Right hindlimb (tissue), 1 donor: ENCODE measurements at regions not wholly inside any gene's neighbourhood (a gene's known extent, or its start where the extent isn't known, plus 50 kb on each side); places are given as distances from the start of the nearest gene placed in this dataset.
"Not testable (repeated sequence)": the region's sequence is repeated elsewhere in the genome, so short reads cannot be mapped to it uniquely, and the experiment has no call there.

Experiments used
- DNase-seq: peaks from one replicate; pipeline ENCODE4 v3.0.0-alpha.2; 2018

DNA sequence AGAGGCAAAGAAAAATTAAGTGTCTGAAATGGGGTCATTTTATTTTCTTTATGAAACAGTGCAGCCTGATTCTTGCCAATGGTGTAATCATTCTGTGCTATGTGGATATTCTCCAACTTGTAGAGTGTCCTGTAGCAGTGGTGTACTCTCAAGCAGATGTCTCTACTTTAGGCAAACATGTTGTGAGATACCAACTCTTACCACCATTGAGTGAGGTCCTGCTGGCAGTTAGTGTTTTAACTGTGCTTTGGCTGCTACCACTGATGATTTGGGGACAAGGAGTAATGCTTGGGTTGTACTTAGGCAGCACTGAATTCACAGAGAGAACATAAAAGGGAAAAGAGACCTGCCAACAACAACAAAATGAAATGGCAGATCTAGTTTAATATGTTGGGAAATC lies 122.5 kb downstream of the APIP start:
- DNase-seq = no peak

DNA sequence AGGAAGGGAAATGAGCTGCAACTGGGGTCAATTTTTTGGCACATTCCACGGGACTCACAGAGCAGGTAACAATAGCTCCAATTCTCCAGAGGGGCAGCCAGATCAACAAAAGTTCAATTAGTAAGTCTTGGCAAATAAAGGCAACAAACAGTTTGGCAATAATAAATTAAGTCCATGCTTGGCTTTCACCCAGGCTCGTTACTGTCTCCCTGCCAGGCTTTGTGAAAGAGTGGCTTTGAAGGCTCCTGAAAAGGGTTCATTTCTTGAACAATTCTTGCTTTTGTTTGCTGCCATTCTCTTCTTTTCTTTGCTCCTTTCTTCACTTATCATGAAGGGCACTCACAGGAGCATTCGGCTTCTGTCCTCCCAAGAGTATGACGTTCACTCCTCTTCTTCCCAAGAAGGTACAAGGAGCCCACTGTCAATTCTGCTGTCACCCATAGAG lies 123.3 kb downstream of the APIP start:
- no peak for DNase-seq

DNA sequence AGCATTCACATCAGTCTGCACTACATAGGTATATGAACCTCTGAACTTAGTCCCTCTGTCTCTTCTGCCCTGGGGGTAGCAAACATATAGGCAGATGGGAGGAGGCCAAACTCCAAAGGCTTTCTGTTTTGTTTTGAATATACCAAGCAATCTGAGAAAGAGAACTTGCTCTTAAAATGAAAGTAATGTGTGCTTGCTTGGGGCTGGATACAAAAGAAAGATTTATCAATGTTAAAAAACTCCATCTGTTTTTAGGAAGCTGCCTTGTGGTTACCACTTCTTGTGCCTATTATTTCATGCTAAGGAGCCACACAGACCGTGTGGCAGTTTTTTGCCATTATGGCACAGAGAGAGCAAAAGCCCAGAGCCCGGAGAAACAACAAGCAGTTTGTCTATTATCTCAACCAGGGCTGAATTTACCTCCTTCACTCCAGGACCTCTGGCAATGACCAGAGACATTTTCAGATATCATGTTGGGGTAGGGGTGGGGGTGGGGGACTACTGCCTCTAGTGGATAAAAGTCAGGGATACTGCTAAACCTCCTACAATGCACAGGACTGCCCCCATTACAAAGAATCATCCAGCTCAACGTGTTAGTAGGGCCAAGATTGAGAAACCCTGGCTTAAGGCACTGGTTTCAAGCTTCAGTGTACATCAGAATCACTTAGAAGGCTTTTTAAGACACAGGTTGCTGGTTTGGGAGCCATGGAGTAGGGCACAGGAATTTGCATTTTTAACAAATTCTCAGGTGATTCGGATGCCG lies 124.2 kb downstream of the APIP start:
- DNase-seq = no peak

DNA sequence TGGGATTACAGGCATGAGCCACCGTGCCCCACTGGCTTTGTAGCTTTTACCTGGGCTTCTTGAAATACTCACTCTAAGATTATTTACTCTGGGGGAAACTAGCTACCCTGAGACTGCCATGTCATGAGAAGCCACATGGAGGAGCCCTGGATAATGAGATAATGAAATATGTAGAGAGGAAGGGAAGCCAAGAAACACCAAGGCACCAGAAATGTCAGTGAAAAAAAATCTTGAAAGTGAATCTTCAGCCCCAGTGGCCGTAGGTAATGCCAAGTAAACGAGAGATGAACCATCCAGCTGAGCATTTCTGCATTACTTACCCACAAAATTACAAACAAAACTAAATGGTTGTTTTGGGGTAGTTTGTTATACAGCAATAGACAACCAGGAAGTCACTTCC lies 125.6 kb downstream of the APIP start:
- no peak for DNase-seq

DNA sequence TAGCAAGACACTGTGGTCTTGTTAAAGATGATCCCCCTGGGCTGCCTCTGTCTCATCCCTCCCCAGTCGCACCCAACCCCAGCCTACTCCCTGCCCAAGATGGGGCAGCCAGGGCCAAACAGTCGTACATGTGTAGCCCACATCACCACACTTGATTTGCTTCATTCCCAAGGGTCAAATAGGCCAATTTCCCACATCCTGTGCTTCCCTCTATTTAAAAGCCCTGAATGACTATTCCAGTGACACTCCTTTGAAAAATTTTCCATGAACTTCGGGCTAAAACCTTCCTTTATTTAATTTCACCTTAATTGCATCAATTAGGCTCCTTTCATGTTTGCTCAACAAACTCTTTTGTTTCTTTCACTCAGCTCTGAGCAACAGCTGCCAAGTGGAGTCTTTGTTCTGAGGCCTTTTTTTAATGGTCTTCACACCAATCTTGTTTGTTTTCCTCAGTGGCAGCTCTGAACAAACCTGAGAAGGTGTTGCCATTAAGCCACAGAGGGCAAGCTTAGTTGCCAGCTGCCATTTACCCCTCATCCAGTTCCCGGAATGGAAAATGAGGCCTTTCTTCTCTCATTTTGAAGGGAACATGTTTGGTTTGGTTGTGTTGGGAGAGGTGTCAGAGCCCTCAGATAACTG lies 126.9 kb downstream of the APIP start:
- no peak for DNase-seq

DNA sequence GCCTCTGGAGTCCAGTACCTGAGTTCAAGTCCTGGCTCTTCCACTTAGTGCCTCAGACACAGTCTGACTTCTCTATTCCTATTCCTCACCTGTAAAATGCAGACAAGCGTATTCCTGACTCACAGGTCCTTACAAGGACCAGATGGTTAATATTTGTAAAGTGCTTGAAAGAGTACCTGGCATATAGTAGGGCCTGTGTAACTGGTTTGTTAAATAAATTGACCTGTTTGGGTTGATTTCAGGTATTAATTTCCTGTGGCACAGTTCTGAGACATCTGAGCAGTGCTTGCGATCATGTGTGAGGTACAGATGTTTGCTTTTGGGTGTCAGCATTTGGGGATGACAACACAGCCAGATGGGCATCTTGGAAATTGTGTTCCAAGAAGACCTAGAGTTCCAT lies 127.5 kb downstream of the APIP start:
- no peak for DNase-seq

DNA sequence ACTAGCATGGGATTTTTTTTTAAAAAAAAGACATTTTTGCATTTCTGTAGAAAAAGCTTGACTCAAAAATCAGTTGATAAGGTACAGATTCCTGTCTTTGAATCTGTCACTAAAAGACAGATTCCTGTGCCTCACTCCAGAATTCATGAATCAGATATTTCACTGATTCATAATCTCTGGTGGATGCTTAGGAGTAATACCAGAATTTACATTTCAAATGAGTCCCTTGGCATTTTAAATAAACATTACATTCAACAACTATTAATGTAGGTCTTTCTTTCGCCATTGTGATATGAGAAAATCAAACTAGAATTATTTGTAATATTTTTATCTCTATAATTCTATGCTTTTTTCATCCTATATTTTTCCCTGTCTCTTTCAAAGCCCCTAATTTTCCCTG lies 128.3 kb downstream of the APIP start:
- no peak for DNase-seq

DNA sequence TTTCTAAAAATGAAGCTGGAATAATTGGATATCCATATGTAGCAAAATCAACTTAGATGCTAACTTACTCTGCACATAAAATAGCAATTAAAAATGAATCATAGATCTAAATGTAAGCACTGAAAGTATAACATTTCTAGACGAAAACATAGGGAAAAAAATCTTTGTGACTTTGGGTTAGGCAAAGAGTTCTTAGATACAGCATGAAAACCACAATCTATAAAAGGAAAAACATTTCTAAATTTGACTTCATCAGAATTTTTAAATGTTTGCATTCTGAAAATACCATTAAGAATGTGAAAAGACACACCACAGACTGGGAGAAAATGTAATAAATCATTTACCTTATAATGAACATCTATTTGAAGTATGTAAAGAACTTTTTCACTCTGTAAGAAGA lies 128.8 kb downstream of the APIP start:
- no peak for DNase-seq

DNA sequence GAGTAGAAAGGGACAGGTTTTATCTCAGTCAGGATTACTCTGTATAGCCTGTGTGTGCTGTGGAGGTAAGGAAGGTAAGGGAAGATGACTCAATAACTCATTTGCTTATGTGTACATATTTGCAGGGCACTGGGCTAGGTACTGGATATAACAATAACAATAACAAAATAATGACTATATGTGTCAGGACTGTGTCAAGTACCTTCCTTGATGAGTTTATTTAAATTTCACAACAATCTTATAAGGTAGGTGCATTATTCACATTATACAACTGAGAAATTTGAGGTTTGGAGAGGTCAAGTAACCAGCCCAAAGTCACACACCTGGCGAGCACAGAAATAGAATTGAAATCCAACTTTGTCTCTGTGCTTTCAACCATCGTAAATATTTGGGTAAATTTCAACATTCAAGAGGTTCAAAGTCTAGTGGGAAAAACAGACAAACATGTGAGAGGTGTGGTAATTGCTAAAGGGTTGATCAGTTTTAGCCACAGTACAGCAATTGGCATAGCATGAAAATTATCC lies 131.8 kb downstream of the APIP start:
- no peak for DNase-seq

DNA sequence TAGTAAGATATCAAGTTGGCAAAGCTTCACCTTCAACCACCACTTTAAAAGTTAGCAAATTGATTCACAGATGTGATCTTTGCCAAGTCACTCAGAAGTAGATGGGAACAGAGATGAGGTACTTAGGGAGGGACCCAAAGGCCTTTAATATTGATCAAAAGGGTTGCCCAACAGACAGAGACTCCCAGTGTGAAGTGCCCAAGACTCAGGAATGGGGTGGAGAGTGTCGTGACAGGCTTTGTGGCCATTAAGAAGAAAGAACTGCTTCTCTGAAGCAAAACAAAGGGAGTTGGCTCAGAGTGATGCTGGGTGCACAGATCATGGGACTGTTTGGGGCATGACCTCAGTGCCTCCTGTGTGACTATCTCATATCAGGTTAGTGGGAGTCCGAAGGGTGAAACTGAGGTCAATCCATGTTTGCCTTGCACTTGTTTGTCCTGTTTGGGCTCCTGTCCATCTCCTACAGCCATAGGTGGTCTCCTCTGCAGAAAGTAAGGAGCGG lies 132.3 kb downstream of the APIP start:
- DNase-seq = no peak

DNA sequence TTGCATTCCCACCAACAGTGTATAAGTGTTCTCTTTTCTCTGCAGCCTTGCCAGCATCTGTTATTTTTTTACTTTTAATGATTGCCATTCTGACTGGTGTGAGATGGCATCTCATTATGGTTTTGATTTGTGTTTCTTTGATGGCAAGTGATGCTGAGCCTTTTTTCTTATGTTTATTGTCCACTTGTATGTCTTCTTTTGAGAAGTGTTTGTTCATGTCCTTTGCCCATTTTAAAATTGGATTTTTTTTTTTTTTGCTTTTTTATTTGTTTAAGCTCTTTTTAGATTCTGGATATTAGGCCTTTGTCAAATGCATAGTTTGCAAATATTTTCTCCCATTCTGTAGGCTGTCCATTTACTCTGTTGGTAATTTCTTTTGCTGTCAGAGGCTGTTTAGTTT lies 134.4 kb downstream of the APIP start:
- DNase-seq = not testable (repeated sequence)

DNA sequence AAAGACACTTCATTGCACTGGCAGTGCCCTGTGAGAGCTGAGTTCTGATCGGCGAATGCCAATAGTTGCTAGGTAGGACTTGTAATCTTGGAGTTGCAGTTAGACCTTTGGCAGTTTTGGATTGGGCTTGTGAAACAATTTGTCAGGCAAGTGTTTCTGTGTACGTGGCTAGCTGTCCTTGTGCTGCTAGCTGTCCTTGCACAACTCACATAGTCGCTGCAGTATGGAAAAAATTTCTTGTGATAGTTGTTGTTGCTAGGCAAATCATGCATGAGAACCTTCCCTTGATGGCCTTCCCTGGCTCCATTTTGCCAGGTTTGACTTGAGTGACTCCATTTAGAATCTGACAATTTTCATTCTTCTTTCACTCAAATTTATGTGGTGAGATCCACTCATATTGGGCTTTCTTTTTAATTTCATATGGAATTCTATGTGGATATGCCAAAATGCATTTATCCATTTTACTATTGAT lies 140.7 kb downstream of the APIP start:
- DNase-seq = no peak

DNA sequence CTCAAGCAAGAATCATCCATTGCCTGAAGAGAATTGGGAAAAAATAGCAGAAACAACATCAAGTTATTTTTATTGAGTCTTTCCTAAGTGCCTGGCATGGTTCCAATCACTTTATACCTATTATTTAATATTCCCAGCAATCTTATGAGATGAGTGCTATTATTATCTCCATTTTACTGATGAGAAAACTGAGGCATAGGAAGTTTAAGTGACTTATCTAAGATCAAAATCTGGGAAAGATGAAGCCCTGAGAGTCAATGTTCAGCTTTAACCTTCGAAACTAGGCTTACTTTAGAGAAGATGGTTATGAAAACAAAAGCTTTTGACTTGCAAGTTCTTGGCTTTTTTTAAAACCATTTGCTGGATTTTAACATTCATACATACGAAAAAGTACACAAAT lies 141.6 kb downstream of the APIP start:
- DNase-seq = no peak

DNA sequence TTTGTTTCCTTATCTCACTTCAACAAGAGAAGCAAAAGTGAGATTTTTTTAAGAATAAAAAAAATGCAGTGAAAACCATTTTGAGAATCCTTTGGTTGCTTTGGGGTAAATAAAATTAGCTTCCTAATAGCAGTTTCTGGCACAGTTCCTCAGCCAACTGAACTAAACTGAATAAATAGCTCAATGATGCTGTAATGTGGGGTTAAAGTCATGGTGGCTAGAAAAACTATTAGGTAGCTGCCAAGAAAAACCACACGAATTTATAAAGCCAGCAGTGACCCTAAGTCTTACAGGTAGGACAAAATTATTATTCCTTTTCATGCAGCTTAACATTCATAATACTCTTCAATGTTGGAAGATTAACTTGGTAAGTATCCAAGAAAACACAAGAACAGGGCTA lies 142.4 kb downstream of the APIP start:
- DNase-seq = no peak

DNA sequence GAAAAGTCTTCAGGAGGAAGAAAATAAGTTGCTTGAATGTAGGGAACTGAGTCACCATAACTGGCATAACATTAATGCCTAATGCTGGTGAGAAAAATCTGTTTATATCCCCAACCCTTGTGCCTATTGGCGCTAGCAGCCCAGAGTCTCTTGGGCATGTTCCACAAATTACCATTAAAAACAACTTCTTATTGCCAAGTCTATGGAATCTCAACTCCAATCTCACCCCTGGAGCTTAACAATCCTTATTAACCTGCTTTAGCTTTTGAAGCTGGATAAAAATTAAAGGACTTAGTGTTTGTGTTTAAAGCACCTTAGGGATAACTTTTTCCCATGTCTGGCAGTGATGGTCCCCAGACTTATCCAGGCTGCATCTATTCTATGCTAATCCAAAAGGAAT lies 143.0 kb downstream of the APIP start:
- no peak for DNase-seq

DNA sequence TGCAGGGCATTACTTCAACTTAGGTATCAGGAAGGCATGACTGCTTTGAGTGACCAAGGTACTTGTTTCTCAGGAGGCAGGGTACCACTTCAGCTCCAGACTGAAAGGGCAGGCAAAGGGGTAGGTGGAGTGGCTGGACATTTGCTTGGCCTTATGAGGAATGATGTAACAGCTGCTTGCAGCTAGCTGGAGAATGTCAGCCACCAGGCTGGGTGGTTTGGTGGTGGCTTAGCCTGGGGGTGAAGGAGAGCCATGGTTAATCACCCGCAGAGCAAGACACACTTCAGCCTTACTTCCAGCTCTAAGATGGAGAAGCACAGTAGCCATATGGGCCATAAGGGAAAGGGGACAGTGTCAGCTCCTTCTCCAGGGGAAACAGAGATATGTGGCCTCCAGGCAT lies 146.1 kb downstream of the APIP start:
- no peak for DNase-seq

DNA sequence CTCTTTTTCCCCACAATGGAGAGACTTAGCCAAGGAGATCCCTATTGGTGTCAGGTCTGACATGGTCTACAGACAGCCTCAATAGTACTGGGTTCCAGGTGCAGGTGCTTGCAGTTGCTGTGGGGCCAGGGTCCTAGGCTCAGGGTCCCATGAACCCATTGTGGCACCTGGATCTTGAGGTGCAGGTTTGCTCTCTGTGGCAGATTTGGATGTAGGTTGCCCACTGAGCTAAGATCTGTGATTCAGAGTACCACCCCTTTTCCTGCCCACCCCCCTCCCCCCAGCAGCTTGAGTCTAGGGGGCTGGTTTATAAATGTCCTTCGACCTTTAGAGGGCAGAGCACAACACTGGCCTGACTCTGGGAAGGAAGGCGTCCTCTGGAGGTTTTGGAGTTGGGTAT lies 147.0 kb downstream of the APIP start:
- DNase-seq = no peak

DNA sequence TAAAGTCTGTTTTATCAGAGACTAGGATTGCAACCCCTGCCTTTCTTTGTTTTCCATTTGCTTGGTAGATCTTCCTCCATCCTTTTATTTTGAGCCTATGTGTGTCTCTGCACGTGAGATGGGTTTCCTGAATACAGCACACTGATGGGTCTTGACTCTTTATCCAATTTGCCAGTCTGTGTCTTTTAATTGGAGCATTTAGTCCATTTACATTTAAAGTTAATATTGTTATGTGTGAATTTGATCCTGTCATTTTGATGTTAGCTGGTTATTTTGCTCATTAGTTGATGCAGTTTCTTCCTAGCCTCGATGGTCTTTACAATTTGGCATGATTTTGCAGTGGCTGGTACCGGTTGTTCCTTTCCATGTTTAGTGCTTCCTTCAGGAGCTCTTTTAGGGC lies 141.7 kb downstream of the EHF start:
- DNase-seq = not testable (repeated sequence)

DNA sequence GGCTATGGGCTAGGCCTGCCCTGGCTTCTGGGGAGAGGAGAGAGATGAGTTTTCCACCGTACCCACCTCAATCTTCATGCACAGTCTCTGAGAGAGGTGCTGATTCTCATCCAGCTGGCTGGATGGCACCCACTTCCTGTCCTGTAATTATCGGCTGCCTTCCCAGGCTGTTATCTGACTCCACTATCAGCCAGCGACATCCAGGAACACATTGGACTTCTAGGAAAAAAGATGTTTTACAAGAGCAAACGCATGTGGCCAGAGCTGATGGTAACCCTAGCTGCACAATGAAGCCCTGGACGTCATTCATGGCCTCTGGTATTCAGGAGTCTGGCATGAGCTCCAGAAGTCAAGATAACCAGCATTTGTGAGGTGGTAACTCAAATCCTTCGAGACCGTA lies 137.4 kb downstream of the EHF start:
- DNase-seq = no peak

DNA sequence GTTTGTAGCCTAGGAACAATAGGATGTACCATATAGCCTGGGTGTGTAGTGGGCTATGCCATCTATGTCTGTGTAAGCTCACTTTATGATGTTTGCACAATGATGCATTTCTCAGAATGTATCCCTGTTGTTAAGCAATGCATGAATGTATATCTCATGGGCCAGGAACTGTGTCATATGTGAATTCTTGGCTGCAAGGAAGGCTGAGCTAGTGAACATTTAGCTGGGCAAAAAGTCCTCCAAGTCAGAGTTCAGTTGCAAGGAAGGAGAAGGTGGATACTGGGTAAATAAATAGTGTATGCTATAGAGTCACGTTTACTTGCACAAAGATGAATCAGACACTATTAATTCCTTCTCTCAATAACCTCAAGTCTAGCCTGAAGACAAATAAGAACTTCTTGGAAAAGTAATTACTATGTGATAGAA lies 136.1 kb downstream of the EHF start:
- no peak for DNase-seq

DNA sequence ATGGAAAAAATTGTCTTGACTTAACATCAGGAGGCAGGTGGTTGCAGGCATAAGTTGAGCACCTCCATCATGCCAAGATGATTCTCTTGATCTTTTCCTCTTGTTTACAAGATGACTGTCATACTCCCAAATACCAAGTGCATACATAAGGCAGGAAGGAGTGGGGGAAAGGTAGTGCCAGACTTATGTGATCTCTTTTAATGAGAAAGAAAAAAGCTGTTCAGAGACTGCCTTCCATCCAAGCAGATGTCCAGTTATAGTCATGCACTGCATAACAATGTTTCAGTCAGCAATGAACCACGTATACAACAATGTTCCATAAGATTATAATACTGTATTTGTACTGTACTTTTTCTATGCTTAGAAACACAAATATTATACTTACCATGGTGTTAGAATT lies 135.7 kb downstream of the EHF start:
- no peak for DNase-seq

DNA sequence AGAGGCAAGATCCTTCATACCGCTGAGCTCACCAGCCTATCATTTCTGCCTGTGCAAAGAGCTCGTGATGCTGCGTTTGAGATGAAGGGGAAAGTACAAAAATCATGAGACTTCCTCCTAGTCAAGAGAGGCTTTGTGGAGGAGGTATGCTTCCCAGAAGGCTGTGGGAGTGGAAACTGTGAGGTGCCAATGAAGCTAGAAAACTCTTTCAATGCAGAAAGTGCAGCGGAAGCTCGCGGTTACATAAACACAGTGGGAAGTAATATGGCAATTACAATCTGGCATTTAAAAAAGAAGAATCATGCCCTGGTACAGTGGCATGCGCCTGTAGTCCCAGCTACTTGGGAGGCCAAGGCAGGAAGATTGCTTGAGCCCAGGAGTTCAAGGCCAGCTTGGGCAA lies 134.8 kb downstream of the EHF start:
- no peak for DNase-seq

DNA sequence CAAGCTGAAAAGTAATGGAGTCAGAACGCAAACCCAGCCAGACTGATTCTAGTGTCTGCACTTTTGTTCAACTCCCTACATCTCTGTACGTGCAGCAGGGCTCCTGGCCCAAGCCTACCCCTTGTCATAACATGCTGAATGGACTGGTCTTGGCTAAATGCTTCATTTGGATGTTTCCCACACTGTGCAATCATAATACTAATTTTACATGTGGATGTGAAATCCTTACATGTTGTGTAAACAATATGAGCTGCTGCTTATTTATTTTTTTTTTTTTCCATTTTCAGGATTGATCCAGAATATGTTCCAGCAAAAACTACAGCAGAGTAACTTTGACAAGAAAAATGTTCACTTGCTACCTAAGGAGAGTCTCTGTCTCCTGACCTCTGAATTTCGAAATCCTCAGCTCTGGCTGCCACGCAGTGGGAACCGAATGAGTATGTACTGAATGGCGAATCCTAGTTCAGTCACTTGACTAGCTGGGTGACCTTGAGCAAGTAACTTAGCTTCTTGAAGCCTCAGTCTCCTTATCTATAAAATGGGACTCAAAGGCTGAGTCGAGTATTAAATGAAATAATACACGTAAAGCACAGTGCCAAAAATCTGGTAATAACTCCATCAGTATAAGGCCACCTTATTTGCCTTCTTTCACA lies 133.4 kb downstream of the EHF start:
- peak; percentile 23 for DNase-seq
